IPS-NIHi7 (cell line): ENCODE measurements at regions not wholly inside any gene's neighbourhood (a gene's known extent, or its start where the extent isn't known, plus 50 kb on each side); places are given as distances from the start of the nearest gene placed in this dataset.

Source experiments
- DNase-seq: peaks from one replicate; pipeline ENCODE4 v3.0.0; 2012; ENCODE audit warnings: mixed read lengths; ENCODE audit errors: extremely low spot score

DNA sequence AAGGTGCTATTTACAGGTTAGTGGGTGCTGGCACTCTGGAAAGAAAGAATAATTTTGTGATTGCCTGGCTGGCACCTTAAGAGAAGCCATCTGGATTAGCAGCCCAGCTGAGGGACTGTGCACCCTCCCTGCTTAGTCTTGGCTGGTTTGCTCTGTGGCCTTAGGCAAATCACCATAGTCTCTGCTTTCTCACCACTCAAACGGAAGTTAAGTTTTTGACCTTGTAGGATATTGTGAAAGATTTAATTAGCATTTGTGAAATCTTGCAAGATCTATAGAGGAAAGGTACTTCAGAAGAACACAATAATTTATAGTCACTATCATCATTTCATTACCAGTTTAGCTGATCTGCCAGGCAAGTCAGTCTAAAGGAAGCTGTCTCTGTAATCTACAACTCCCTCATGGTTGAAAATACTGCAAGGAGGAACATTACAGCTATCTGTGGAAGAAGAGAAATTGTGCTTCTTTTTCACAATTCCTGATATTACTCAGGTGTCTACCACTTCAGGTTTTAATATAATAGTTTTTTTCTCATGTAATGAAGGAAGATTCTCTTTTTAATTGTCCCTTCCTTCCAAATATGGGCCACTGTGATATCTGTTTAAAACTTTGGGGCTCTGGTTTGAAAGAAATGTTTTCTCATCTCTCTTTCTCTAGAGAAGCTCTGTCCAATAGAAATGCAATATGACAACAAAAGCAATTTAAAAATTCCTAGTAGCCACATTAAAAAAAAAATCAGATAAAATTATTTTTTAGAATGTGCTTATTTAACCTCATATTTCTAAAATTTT lies 219.6 kb downstream of the PTEN start:
- no peak for DNase-seq

- no peak for DNase-seq
Observed at GRCh38 chr10:88083597-88083989, 220.2 kb downstream of the PTEN start.

- no peak for DNase-seq
Observed at GRCh38 chr10:88086187-88086960, 222.9 kb downstream of the PTEN start.

DNA sequence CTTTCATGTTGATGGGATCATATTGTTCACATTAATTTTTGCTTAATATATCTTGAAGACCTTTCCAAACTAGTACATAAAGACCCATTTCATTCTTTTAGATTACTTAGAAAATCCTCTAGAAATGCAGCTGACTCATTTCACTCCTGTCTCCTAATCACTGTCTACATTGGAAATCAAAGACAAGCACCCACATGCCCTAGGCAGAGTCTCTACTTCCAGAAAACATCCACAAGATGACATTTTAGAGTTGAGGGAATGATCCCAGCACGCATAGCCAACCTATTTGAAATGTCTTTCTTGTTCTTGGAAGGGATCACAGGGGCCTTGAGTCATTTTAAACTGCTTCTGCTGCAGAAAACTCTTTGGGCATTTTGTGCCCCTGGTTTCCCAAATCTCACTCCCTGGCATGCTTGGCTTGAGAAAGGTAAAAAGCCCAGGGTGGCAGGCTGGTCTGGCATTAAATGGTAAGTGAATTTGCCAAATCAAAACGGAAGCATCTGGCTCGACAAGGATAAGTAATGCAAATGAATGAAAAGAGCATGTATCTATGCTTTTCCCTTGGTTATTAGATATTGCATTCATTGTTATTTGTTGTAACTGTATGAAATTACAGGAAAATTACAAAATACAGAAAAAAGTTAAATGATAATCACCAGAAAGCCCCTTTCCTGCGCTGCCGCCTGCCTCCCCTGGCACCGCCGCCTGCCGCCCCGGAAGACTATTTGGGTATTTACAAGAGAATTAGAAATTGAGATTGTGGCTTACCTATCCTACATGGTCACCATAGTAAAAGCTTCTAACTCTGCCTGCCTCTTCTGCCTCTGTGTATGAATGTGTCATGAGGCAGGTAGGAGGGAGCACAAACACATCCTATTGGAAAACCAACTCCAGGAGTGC lies 225.3 kb downstream of the PTEN start:
- DNase-seq, result no peak

DNA sequence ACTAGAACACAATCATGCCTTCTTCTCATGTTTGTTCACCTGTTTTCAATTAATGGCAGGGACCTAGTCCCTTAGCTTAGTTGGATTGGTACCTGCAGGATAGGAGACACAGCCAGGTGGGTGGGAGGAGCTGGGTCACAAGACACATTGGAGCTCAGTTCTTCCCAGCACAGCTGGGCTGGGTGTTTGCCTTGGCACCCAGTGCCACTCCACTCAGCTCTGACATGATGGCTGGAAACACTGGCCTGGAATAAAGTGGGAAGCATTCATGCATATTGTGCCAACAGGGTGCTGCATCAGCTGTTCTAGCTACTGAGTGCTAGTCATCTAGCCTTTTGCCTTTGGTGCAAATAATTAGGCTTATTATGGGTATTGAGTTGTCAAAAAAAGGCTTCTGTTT lies 226.1 kb downstream of the PTEN start:
- DNase-seq, result no peak

GRCh38 chr10:88090568-88091214 lies 227.3 kb downstream of the PTEN start:
- DNase-seq, result no peak

GRCh38 chr10:88091490-88092061 lies 228.2 kb downstream of the PTEN start:
- no peak for DNase-seq

DNA sequence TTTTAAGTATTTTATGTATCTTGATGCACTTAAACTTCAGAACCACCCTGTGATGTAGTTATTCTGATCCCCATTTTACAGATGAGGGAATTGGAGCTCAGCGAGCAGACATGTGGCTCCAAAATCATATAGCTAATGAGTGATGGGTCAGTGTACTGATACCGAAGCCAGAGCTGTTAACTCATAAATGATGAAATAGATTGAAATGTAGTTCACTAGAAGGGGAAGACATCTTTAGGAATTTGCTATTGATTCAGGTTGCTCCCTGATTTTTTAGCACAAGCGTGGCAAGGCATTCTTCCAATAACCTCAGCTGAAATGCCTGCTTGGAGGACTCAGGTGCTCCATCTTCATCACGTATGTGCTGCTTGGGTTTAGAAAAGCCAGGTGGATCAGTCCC lies 228.8 kb downstream of the PTEN start:
- DNase-seq, result no peak

GRCh38 chr10:88092973-88093372 lies 229.5 kb downstream of the PTEN start:
- no peak for DNase-seq

DNA sequence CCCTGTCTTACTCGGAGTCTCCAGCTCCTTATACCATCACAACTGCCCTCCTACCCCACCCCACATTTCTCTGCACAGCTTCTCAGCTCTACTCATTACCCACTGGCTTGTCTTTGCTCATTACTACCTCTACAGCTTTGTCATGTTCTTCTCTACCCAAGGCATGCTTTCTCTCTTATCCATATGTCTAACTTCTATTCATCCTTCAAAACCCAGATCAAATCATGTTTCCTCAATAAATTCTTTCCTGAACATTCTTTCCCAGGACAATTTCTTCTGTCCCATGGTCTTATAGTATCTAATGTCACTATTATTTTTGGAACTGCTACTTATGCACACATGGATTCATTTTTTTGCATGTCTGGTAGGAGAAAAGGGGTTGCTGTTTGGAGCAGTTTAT lies 231.4 kb downstream of the PTEN start:
- no peak for DNase-seq

- DNase-seq, result no peak
Observed at GRCh38 chr10:88095223-88095721, 231.8 kb downstream of the PTEN start.

- no peak for DNase-seq
Observed at GRCh38 chr10:88095778-88096431, 232.5 kb downstream of the PTEN start.

- DNase-seq, result no peak
Observed at GRCh38 chr10:88097092-88097516, 233.7 kb downstream of the PTEN start.

DNA sequence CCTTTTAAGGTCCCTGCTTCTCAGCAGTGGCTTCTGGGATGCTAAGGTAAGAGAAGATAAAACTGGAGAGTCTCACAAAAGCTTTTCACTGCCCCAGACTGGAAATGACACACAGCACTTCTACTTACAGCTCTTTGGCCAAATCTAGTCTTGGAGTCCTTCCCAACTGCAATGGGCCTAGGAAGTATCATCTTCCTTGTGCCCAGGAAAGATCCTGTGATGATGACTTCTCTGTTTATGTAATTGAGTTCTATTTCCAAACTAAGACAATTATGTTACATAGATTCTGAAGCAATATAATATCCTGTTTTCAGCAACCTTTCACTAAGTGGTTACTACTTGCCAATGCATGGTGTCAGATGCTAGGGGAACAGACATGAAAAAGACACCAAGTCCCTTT lies 234.1 kb downstream of the PTEN start:
- no peak for DNase-seq

- no peak for DNase-seq
Observed at GRCh38 chr10:88100281-88100680, 236.9 kb downstream of the PTEN start.

- no peak for DNase-seq
Observed at GRCh38 chr10:88101666-88102065, 238.2 kb downstream of the PTEN start.

- no peak for DNase-seq
Observed at GRCh38 chr10:88103576-88103975, 240.2 kb downstream of the PTEN start.

DNA sequence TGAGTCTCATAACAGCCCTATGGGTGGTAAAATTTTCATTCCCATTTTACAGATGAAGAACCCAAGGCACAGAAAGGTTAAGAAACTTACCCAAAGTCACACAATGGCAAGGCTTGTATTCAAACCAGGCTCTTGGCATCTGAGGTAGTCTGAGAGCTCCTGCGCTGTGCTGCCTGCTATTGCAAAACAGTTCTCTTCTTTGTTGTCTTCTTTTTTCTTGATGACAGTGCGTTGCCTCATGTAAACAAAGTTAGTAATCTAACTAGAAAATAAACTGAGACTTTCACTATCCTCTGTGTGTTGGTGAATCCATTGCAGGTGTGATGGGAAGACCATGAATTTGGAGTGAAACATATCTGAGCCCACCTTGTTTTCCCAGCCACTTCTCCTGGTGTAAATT lies 240.8 kb downstream of the PTEN start:
- no peak for DNase-seq

DNA sequence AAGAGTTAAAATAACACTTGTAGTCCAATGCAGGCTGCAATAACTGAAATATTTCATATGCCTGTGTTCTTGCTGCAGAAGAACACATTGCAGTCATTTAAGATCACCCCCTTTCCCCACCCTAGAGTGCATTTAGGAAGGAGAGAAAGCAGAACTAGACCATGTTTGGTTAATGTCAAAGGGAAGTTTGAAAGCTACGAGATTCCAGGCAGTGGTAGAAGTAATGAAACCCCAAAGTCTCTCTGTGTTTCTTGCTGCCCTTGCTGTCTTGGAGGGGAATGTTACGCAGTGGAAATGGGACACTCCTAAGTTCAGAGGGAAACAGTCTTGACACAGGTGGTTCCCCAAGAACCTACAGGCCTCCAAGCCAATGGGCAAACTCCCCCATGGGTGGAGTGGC lies 242.9 kb downstream of the PTEN start:
- DNase-seq, result no peak

- DNase-seq, result no peak
Observed at GRCh38 chr10:88107296-88108097, 244.1 kb downstream of the PTEN start.
